ES-I3 (cell line): ENCODE measurements at regions not wholly inside any gene's neighbourhood (a gene's known extent, or its start where the extent isn't known, plus 50 kb on each side); places are given as distances from the start of the nearest gene placed in this dataset.
"Not testable (repeated sequence)": the region's sequence is repeated elsewhere in the genome, so short reads cannot be mapped to it uniquely, and the experiment has no call there.

Experiments
- H3K36me3 ChIP-seq: 2 replicates; pipeline ENCODE4 v1.6.1; 2013; ENCODE audit warnings: mild to moderate bottlenecking, low read length, control low read depth, moderate library complexity; ENCODE audit not compliant: insufficient read depth
- H3K4me1 ChIP-seq: 2 replicates; pipeline ENCODE4 v1.6.1; 2013; ENCODE audit warnings: mild to moderate bottlenecking, control low read depth, low read length; ENCODE audit not compliant: insufficient read depth
- H3K9ac ChIP-seq: 2 replicates; pipeline ENCODE4 v1.6.1; 2013; ENCODE audit warnings: low read depth, mild to moderate bottlenecking, low read length, moderate library complexity
- H3K9me3 ChIP-seq: 2 replicates; pipeline ENCODE4 v1.6.1; 2013; ENCODE audit warnings: mild to moderate bottlenecking, low read length, moderate library complexity; ENCODE audit not compliant: control insufficient read depth, insufficient read depth

DNA sequence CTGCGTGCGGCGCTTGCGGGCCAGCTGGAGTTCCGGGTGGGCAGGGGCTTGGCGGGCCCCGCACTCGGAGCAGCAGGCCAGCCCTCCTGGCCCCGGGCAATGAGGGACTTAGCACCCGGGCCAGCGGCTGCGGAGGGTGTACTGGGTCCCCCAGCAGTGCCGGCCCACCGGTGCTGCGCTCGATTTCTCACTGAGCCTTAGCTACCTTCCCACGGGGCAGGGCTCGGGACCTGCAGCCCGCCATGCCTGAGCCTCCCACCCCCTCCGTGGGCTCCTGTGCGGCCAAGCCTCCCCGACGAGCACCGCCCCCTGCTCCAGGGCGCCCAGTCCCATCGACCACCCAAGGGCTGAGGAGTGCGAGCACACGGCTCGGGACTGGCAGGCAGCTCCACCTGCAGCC is 916.9 kb downstream of the C4orf33 start:
- H3K9me3 ChIP-seq, H3K36me3 ChIP-seq, H3K4me1 ChIP-seq, H3K9ac ChIP-seq: not testable (repeated sequence)

DNA sequence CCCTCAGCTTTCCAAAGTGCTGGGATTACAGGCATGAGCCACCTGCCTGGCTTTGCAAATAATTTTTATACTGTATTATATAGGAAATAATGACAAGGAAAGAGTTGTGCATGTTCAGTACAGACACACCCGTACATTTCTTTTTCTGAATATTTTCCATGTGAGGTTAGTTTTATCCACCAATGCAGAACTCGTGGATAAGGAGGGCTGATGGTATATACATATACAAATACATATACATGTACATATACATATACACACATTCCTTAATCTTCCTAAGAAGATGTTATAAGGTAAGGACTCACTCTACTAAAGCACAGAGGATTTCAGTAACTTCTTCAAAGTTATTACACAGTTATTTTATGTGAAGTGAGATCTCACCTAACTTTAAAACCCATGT is 925.8 kb downstream of the C4orf33 start:
- Histone ChIP-seq H3K9me3 (peaks cover 4% of the 10 kb centered on the region; the same call in 1 of the 2 replicates), H3K36me3 (no peaks in the 10 kb centered on the region), H3K9ac (no peak overlapping the region), H3K4me1 (peaks cover 29% of the 10 kb centered on the region)

DNA sequence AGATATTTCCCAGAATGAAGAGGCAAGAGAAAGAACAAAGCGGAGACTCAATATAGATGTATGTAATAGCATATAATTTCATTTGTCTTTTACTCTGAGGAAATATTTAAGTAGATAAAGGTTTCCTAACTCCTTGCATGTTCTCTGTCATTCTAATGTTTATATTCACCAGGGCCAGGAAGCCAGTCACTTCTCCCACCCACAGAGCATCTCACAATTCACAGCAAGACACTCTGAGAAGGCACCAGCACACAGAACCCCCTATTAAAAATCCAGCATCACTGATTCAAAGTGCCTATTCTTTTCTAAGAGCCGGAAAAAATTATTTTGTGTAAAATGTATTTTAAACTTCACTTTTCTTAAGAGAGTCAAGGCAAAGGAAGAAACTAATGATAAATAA is 927.1 kb downstream of the C4orf33 start:
- Histone ChIP-seq H3K4me1 (peaks cover 29% of the 10 kb centered on the region), H3K9ac (no peak overlapping the region), H3K36me3 (no peaks in the 10 kb centered on the region), H3K9me3 (peaks cover 4% of the 10 kb centered on the region; the same call in 1 of the 2 replicates)

DNA sequence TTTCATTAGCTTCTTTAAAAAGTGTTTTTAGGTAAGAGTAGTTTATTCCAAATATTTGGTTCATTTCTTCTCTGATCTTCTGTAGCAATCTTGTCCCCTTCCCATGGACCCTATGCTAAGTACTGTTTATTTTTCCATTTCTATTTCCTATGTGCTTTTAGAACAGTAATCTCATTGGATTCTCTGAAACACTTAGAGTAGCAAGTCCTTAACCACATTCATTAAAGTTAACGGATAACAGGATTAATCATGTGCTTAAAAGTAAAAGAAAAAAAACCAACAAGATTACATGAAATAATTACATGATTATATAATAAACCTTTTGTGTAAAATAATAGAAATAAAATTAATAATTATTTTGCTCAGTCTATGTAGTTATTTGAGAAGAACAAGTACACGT is 929.7 kb downstream of the C4orf33 start:
- Histone ChIP-seq H3K36me3 (no peaks in the 10 kb centered on the region), H3K4me1 (peaks cover 47% of the 10 kb centered on the region), H3K9ac (no peak overlapping the region), H3K9me3 (no peaks in the 10 kb centered on the region)

DNA sequence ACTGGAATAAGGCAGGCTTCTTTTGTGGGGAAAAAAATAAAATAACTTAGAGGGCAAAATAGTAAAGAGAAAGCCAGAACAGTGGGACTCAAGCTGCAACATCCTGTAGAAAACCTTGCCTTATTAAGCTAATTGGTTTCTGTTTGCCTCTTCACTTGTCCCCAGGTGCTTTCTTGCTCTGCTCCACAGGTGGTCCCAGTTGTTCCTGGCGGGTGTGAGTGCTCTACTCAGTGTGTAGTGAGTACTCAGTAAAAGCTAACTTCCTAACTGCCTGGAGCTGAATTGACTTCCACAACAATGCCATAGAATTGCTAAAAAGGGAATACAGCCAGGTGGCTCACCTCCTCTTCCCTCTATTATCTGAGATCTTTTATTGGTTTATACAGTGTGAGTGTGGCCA is 930.2 kb downstream of the C4orf33 start:
- H3K9ac ChIP-seq, result no peak overlapping the region
- H3K36me3 ChIP-seq, result no peaks in the 10 kb centered on the region
- no peaks in the 10 kb centered on the region for H3K9me3 ChIP-seq
- H3K4me1 ChIP-seq, result peaks cover 52% of the 10 kb centered on the region

DNA sequence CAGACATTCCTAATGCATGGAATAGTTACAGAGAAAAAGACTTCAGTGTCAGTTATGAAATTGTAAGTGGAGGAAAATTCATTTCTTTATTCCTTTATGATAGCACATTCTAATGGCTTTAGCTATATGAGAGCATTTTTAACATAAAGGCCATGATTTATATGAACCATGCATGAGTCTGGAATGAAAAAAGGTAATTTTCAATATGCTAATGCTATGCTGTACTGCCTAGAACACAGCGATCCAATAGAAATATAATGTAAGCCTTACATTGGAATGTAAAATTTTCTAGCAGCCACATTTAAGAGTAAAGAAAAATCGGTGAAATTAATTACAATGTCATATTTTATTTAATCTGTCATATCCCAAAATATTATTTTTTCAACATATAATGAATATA is 932.0 kb downstream of the C4orf33 start:
- no peaks in the 10 kb centered on the region for H3K36me3 ChIP-seq
- H3K4me1 ChIP-seq, result peaks cover 44% of the 10 kb centered on the region
- no peak overlapping the region for H3K9ac ChIP-seq
- no peaks in the 10 kb centered on the region for H3K9me3 ChIP-seq

DNA sequence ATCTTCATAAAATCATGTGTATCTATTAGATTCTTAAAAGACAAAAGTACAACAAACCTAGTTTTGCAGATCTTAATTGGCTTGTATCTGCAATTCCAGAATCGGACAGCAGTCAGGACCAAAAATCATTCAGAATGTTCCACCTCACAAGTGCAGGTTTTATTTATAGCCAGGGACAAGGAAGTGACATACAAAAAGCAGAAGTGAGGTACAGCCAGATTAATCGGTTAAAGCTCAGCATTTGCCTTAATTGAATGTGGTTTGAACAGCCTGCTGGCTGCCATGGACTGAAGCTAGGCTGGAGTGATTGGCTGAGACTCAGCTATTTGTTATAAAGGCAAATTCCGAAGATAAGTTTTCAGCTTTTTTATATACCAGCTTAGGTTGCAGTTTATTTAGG is 932.6 kb downstream of the C4orf33 start:
- no peaks in the 10 kb centered on the region for H3K36me3 ChIP-seq
- peaks cover 44% of the 10 kb centered on the region for H3K4me1 ChIP-seq
- no peak overlapping the region for H3K9ac ChIP-seq
- no peaks in the 10 kb centered on the region for H3K9me3 ChIP-seq

DNA sequence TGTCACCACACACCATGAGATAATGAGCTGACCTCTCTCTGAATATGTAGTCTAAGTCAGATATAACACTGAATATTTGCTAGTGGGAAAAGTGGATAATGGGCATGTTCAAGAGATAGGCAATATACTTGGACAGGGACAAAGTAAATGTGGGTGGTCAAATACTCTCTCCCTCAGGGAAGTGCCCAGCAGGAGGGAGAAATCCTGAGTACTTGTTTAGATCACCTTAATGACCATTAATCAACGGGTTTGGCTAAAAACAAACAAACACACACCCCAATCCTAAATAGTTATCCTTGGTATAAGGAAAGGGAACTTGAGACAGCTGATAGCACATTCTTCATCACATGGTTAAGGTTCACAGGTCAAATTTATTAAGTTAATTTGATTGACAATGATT is 933.5 kb downstream of the C4orf33 start:
- Histone ChIP-seq H3K36me3 (no peaks in the 10 kb centered on the region), H3K9me3 (no peaks in the 10 kb centered on the region), H3K4me1 (peaks cover 35% of the 10 kb centered on the region), H3K9ac (no peak overlapping the region)

DNA sequence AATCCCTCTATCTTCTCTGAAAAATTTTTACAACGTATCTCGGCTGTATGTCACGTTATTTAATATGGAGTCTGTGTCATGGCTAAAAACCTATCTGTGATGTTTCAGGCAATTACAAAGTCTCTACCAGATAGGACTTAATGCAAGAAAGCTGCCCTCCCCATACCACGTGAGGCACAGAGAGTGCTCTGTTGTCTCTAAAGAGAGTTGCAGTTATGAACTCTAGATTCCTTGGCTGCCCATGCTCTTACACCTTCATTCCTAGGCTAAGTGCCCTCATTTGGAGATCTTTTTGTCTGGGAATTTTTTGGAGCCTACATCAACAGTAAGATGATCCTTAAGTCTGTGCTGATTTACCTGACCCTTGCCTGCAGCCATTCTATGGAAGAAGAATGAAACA is 935.9 kb downstream of the C4orf33 start:
- Histone ChIP-seq H3K9ac (no peak overlapping the region), H3K9me3 (no peaks in the 10 kb centered on the region), H3K4me1 (peaks cover 24% of the 10 kb centered on the region), H3K36me3 (no peaks in the 10 kb centered on the region)

DNA sequence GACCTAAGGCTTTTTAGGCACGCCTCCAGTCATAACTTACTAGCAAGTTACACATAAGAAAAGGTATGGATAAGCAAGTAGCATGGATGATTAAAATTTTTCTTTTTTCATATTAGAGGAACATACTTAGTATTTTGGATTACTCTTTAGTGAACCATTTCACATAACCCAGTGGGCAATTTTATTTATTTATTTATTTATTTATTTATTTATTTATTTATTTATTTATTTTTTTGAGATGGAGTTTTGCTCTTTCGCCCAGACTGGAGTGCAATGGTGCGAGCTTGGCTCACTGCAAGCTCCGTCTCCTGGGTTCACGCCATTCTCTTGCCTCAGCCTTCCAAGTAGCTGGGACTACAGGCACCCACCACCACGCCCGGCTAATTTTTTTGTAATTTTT is 937.7 kb downstream of the C4orf33 start:
- H3K9ac ChIP-seq, H3K36me3 ChIP-seq, H3K9me3 ChIP-seq: not testable (repeated sequence)
- peaks cover 19% of the 10 kb centered on the region for H3K4me1 ChIP-seq

DNA sequence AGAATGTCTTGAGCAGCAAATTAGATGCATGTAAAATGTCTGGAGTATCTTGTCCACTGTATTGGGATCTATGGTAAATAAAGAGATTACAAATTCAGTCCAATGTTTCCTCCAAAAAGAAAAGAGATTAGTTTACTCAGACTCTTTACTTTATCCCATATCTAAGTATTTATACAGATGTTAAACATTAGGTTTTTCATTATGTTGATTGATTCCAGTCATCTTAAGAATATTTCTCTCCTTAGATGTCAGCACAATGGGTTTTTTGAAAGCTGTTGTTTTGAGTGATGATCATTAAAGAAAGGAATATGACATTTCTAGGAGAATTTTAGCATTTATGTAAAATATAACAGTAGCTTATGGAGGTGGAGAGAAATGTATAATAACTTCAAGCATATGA is 938.9 kb downstream of the C4orf33 start:
- H3K4me1 ChIP-seq, result peaks cover 7% of the 10 kb centered on the region; the same call in 1 of the 2 replicates
- no peak overlapping the region for H3K9ac ChIP-seq
- H3K36me3 ChIP-seq, result no peaks in the 10 kb centered on the region
- no peaks in the 10 kb centered on the region for H3K9me3 ChIP-seq

DNA sequence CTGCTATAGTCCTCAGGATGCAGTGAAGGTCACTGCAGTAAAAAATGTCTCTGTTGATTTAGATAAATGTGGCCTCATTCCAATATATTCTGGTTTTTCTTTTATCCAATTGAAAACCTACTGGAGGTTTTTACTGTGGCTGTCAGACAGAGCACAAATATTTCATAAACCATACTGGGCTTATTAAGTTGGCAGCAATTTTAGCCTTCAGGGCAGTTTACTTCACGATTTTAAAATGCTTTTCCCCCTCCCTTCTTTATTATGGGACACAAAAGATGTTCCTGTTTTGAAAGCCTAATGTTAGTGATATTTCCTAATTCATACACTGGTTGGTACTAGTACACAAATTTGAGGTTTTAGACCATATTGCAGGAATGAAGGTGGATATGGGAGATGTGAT is 939.4 kb downstream of the C4orf33 start:
- Histone ChIP-seq H3K9ac (no peak overlapping the region), H3K9me3 (no peaks in the 10 kb centered on the region), H3K4me1 (0 out of 2 replicates have a peak, but pooled peaks cover 6% of the 10 kb centered on the region), H3K36me3 (no peaks in the 10 kb centered on the region)

DNA sequence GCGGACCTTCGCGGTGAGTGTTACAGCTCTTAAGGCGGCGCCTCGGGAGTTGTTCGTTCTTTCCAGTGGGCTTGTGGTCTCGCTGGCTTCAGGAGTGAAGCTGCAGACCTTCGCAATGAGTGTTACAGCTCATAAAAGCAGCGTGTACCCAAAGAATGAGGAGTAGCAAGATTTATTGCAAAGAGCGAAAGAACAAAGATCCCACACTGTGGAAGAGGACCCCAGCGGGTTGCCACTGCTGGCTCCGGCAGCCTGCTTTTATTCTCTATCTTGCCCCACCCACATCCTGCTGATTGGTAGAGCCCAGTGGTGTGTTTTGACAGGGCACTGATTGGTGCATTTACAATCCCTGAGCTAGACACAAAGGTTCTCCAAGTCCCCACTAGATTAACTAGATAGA is 941.9 kb downstream of the C4orf33 start:
- not testable (repeated sequence) for H3K9ac ChIP-seq, H3K4me1 ChIP-seq, H3K36me3 ChIP-seq, H3K9me3 ChIP-seq

DNA sequence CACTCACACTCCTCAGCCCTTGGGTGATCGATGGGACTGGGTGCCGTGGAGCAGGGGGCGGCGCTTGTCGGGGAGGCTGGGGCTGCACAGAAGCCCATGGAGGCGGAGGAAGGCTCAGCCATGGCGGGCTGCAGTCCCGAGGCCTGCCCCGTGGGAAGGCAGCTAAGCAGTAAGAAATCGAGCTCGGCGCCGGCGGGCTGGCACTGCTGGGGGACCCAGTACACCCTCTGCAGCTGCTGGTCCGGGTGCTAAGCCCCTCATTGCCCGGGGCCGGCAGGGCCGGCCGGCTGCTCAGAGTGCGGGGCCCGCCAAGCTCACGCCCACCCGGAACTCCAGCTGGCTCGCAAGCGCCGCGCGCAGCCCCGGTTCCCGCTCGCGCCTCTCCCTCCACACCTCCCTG is 942.6 kb downstream of the C4orf33 start:
- H3K9ac ChIP-seq, H3K9me3 ChIP-seq, H3K36me3 ChIP-seq, H3K4me1 ChIP-seq: not testable (repeated sequence)

DNA sequence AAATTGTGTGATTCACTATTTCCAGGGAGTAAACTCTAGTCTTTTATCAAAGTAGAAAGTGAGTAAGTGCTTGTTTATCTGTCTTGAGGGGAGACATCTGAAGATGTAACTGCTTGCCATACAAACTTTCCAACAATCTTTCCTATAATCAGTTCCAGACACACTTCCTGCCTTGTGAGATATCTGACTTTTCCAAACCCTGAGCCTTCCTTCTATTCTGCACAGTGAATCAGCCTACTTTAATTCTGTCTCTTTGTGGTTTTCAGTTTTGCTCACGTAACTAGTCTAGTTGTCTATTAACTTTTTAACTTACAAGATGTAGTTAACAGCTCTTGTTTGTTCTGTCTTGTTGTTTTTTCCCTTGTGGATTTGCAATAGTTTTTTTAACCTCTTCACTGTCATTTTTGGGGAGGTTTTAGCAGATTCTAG is 947.8 kb downstream of the C4orf33 start:
- Histone ChIP-seq H3K9ac (no peak overlapping the region), H3K36me3 (no peaks in the 10 kb centered on the region), H3K9me3 (no peaks in the 10 kb centered on the region), H3K4me1 (peaks cover 3% of the 10 kb centered on the region; the same call in 1 of the 2 replicates)
